ENCODE measurements at regions not wholly inside any gene's neighbourhood (a gene's known extent, or its start where the extent isn't known, plus 50 kb on each side); places are given as distances from the start of the nearest gene placed in this dataset.

GRCh38 chr1:190667914-190668313 lies 190.2 kb upstream of the BRINP3 start:
- no peak for TF ChIP-seq POLR2A (IDR thresholded peaks at IDR 0.05)
- TF ChIP-seq CTCF (IDR thresholded peaks at IDR 0.05 in 8 of 11, conservative IDR thresholded peaks at IDR 0.05 in 3 of 11) = no peak
